A549 (cell line): ENCODE measurements at regions not wholly inside any gene's neighbourhood (a gene's known extent, or its start where the extent isn't known, plus 50 kb on each side); places are given as distances from the start of the nearest gene placed in this dataset.

Experiments used
- CEBPB ChIP-seq, 2 experiments: fragments of >200 bp in 1 of 2; sonication (Bioruptor Twin) in 1 of 2; formaldehyde crosslinking in 1 of 2; IDR thresholded peaks; 2 replicates each; pipeline ENCODE4 v1.6.1; 2012 to 2016
- EP300 ChIP-seq, 2 experiments: fragments of >200 bp; sonication (Bioruptor Twin); formaldehyde crosslinking; IDR thresholded peaks; 2 replicates in 1 of 2; 3 replicates in 1 of 2; pipeline ENCODE4 v1.6.1; 2016 to 2017
- HMGXB4 ChIP-seq: fragments of 250-450 bp; sonication (Bioruptor Pico); IDR thresholded peaks from 2 replicates; pipeline ENCODE4 v1.5.0; 2021; ENCODE audit warnings: mild to moderate bottlenecking, moderate library complexity, borderline replicate concordance
- JUNB ChIP-seq: fragments of >200 bp; sonication (Bioruptor Twin); formaldehyde crosslinking; IDR thresholded peaks from 2 replicates; pipeline ENCODE4 v1.6.1; 2016
- KDM5A ChIP-seq: fragments of 200-600 bp; sonication (generic); IDR thresholded peaks from 2 replicates; pipeline ENCODE4 v1.6.1; 2016; ENCODE audit warnings: antibody characterized with exemption, mild to moderate bottlenecking
- MAFK ChIP-seq: fragments of 450-650 bp; IDR thresholded peaks from 2 replicates; pipeline ENCODE4 v1.6.1; 2014; ENCODE audit not compliant: partially characterized antibody
- MYC ChIP-seq: IDR thresholded peaks from 2 replicates; pipeline ENCODE4 v1.6.1; 2012; ENCODE audit warnings: mild to moderate bottlenecking, inconsistent platforms, low read length, improper control_type of control experiment, borderline replicate concordance
- POLR2A ChIP-seq: IDR thresholded peaks from 2 replicates; pipeline ENCODE4 v1.6.1; 2012; ENCODE audit warnings: mild to moderate bottlenecking, low read length
- POLR2AphosphoS2 ChIP-seq: conservative IDR thresholded peaks from 2 replicates; pipeline ENCODE4 v1.6.1; 2012; ENCODE audit warnings: low read length, improper control_type of control experiment, inconsistent platforms
- SREBF2 ChIP-seq: fragments of 450-650 bp; IDR thresholded peaks from 2 replicates; pipeline ENCODE4 v1.6.1; 2014; ENCODE audit warnings: mild to moderate bottlenecking, moderate library complexity
- USF2 ChIP-seq: fragments of 450-650 bp; IDR thresholded peaks from 2 replicates; pipeline ENCODE4 v1.6.1; 2014; ENCODE audit warnings: antibody characterized with exemption
- ZFP36 ChIP-seq: fragments of 450-650 bp; IDR thresholded peaks from 2 replicates; pipeline ENCODE4 v1.6.1; 2014; ENCODE audit warnings: borderline replicate concordance; ENCODE audit not compliant: partially characterized antibody
- TF ChIP-seq, protein P1 (sequence below): fragments of >200 bp; sonication (Bioruptor Twin); formaldehyde crosslinking; IDR thresholded peaks from 3 replicates; pipeline ENCODE4 v1.5.1; 2016
- TF ChIP-seq, protein P2 (sequence below): fragments of 200-600 bp; sonication (generic); IDR thresholded peaks from 2 replicates; pipeline ENCODE4 v1.6.1; 2016; ENCODE audit warnings: antibody characterized with exemption, mild to moderate bottlenecking, moderate library complexity

GRCh38 chr5:27854243-27854852, 816.0 kb upstream of the CDH9 start:
- TF ChIP-seq POLR2A (no peak), MYC (no peak), KDM5A (no peak), SREBF2 (no peak), USF2 (no peak), ZFP36 (no peak), HMGXB4 (no peak), JUNB (no peak), CEBPB (IDR thresholded peaks at IDR 0.05) (no peak), MAFK (no peak), POLR2AphosphoS2 (no peak), EP300 (IDR thresholded peaks at IDR 0.05) (no peak)
- TF ChIP-seq, protein P1, sequence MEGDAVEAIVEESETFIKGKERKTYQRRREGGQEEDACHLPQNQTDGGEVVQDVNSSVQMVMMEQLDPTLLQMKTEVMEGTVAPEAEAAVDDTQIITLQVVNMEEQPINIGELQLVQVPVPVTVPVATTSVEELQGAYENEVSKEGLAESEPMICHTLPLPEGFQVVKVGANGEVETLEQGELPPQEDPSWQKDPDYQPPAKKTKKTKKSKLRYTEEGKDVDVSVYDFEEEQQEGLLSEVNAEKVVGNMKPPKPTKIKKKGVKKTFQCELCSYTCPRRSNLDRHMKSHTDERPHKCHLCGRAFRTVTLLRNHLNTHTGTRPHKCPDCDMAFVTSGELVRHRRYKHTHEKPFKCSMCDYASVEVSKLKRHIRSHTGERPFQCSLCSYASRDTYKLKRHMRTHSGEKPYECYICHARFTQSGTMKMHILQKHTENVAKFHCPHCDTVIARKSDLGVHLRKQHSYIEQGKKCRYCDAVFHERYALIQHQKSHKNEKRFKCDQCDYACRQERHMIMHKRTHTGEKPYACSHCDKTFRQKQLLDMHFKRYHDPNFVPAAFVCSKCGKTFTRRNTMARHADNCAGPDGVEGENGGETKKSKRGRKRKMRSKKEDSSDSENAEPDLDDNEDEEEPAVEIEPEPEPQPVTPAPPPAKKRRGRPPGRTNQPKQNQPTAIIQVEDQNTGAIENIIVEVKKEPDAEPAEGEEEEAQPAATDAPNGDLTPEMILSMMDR: no peak
- TF ChIP-seq, protein P2, sequence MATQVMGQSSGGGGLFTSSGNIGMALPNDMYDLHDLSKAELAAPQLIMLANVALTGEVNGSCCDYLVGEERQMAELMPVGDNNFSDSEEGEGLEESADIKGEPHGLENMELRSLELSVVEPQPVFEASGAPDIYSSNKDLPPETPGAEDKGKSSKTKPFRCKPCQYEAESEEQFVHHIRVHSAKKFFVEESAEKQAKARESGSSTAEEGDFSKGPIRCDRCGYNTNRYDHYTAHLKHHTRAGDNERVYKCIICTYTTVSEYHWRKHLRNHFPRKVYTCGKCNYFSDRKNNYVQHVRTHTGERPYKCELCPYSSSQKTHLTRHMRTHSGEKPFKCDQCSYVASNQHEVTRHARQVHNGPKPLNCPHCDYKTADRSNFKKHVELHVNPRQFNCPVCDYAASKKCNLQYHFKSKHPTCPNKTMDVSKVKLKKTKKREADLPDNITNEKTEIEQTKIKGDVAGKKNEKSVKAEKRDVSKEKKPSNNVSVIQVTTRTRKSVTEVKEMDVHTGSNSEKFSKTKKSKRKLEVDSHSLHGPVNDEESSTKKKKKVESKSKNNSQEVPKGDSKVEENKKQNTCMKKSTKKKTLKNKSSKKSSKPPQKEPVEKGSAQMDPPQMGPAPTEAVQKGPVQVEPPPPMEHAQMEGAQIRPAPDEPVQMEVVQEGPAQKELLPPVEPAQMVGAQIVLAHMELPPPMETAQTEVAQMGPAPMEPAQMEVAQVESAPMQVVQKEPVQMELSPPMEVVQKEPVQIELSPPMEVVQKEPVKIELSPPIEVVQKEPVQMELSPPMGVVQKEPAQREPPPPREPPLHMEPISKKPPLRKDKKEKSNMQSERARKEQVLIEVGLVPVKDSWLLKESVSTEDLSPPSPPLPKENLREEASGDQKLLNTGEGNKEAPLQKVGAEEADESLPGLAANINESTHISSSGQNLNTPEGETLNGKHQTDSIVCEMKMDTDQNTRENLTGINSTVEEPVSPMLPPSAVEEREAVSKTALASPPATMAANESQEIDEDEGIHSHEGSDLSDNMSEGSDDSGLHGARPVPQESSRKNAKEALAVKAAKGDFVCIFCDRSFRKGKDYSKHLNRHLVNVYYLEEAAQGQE: no peak
